Lung (tissue), 11 donors: ENCODE measurements at regions not wholly inside any gene's neighbourhood (a gene's known extent, or its start where the extent isn't known, plus 50 kb on each side); places are given as distances from the start of the nearest gene placed in this dataset.
A peak's percentile ranks its signal among the peaks of the same experiment; 100 is the strongest.

Experiments used
- ATAC-seq: fragments of 200-7000 bp; cut with Tn5 transposase; one replicate; pipeline ENCODE4 v1.9.1; 2020; ENCODE audit warnings: moderate number of reproducible peaks; ENCODE audit not compliant: insufficient read depth, low FRiP score
- DNase-seq, 3 donors: peaks; one replicate each; pipeline ENCODE4 v3.0.0-alpha.2; 2013 to 2017
- H3K27ac ChIP-seq, 2 donors: one replicate each; pipeline ENCODE4 v1.5.1; 2013; ENCODE audit warnings: mild to moderate bottlenecking in 2 of 2, moderate library complexity in 2 of 2, control low read depth in 1 of 2, inconsistent platforms in 1 of 2, low read depth in 1 of 2, low read length in 1 of 2
- H3K27me3 ChIP-seq, 3 donors: one replicate each; pipeline ENCODE4 v1.5.1; 2013; ENCODE audit warnings: low read length in 2 of 3; ENCODE audit not compliant: control insufficient read depth in 3 of 3, insufficient read depth in 3 of 3
- H3K36me3 ChIP-seq, 4 donors: one replicate each; pipeline ENCODE4 v1.5.1; 2013; ENCODE audit warnings: low read length in 4 of 4, mild to moderate bottlenecking in 1 of 4, moderate library complexity in 1 of 4; ENCODE audit not compliant: control insufficient read depth in 4 of 4, insufficient read depth in 4 of 4
- H3K4me1 ChIP-seq, 5 donors: one replicate each; pipeline ENCODE4 v1.5.1; 2013; ENCODE audit warnings: low read length in 5 of 5, mild to moderate bottlenecking in 2 of 5, moderate library complexity in 1 of 5; ENCODE audit not compliant: control insufficient read depth in 5 of 5, insufficient read depth in 5 of 5
- H3K4me3 ChIP-seq: one replicate; pipeline ENCODE4 v1.5.1; 2013; ENCODE audit warnings: mild to moderate bottlenecking, control low read depth, moderate library complexity
- H3K9ac ChIP-seq, 2 donors: one replicate each; pipeline ENCODE4 v1.5.1; 2013; ENCODE audit warnings: low read length in 2 of 2, control low read depth in 1 of 2; ENCODE audit not compliant: insufficient read depth in 1 of 2
- H3K9me3 ChIP-seq, 4 donors: one replicate each; pipeline ENCODE4 v1.5.1; 2013; ENCODE audit warnings: low read length in 3 of 4, mild to moderate bottlenecking in 1 of 4, moderate library complexity in 1 of 4; ENCODE audit not compliant: control insufficient read depth in 4 of 4, insufficient read depth in 3 of 4
- WGBS, 2 donors: extraction: QIAGEN DNeasy Blood & Tissue Kit; methylation state at CpG; one replicate each; pipeline ENCODE4 v1.1.7; 2013; 5-methylcytosine and 5-hydroxymethylcytosine counted together
- TF ChIP-seq, protein P1 (sequence below): IDR thresholded peaks from 2 replicates; pipeline ENCODE4 v1.5.1; 2012; ENCODE audit warnings: mild to moderate bottlenecking; ENCODE audit errors: control extremely low read depth, extremely low read depth
- donor health status: control.
- donor health status: control.
- donor health status: Bipolar disorder and iron deficiency.
- donor health status: healthy.
- donor health status: DM: yes; HTN: yes; CAD: no.

GRCh38 chr2:9755638-9756037 is 87.6 kb upstream of the TAF1B start:
- no peak overlapping the region for H3K27ac ChIP-seq
- ATAC-seq, result no peak
- H3K9ac ChIP-seq, result no peak overlapping the region
- no peak overlapping the region for H3K4me3 ChIP-seq
- peaks cover 0 to 5% (median 0%) of the 10 kb centered on the region in 4 donors for H3K9me3 ChIP-seq
- peaks cover 0 to 4% (median 0%) of the 10 kb centered on the region in 3 donors for H3K27me3 ChIP-seq
- H3K4me1 ChIP-seq, result peaks cover 3 to 30% (median 10%) of the 10 kb centered on the region in 5 donors
- no peaks in the 10 kb centered on the region for H3K36me3 ChIP-seq
- WGBS, 2 donors, result 96 to 97% methylated on average over 12 of the region's 12 CpGs
- no peak for DNase-seq
- TF ChIP-seq, protein P1, sequence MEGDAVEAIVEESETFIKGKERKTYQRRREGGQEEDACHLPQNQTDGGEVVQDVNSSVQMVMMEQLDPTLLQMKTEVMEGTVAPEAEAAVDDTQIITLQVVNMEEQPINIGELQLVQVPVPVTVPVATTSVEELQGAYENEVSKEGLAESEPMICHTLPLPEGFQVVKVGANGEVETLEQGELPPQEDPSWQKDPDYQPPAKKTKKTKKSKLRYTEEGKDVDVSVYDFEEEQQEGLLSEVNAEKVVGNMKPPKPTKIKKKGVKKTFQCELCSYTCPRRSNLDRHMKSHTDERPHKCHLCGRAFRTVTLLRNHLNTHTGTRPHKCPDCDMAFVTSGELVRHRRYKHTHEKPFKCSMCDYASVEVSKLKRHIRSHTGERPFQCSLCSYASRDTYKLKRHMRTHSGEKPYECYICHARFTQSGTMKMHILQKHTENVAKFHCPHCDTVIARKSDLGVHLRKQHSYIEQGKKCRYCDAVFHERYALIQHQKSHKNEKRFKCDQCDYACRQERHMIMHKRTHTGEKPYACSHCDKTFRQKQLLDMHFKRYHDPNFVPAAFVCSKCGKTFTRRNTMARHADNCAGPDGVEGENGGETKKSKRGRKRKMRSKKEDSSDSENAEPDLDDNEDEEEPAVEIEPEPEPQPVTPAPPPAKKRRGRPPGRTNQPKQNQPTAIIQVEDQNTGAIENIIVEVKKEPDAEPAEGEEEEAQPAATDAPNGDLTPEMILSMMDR, result no peak

GRCh38 chr2:9756692-9757250 is 86.5 kb upstream of the TAF1B start:
- peaks cover 0 to 5% (median 0%) of the 10 kb centered on the region in 4 donors for H3K9me3 ChIP-seq
- TF ChIP-seq, protein P1, result no peak
- peaks cover 0 to 4% (median 0%) of the 10 kb centered on the region in 3 donors for H3K27me3 ChIP-seq
- no peak overlapping the region for H3K9ac ChIP-seq
- ATAC-seq (no peak), DNase-seq (no peak)
- H3K4me1 ChIP-seq, result peaks cover 3 to 34% (median 10%) of the 10 kb centered on the region in 5 donors
- WGBS, 2 donors, result 82 to 87% methylated on average over 11 of the region's 11 CpGs
- no peak overlapping the region for H3K27ac ChIP-seq
- H3K4me3 ChIP-seq, result no peak overlapping the region
- no peaks in the 10 kb centered on the region for H3K36me3 ChIP-seq

- peak overlapping the region in 1 of 2 donors; percentile 2 for H3K9ac ChIP-seq
- DNase-seq, result peak; percentile 70 to 79 (median 77)
- H3K4me1 ChIP-seq, result peaks cover 4 to 39% (median 10%) of the 10 kb centered on the region in 5 donors
- no peak overlapping the region for H3K4me3 ChIP-seq
- no peaks in the 10 kb centered on the region for H3K36me3 ChIP-seq
- TF ChIP-seq, protein P1, result no peak
- peaks cover 0 to 4% (median 0%) of the 10 kb centered on the region in 3 donors for H3K27me3 ChIP-seq
- 7 to 15% methylated on average over 27 of the region's 27 CpGs for WGBS, 2 donors
- H3K27ac ChIP-seq, result peak overlapping the region in 1 of 2 donors; percentile 14
- H3K9me3 ChIP-seq, result peaks cover 0 to 5% (median 0%) of the 10 kb centered on the region in 4 donors
- ATAC-seq, result no peak
Observed at GRCh38 chr2:9757501-9758264, 85.6 kb upstream of the TAF1B start.
